H1 (cell line): ENCODE measurements at regions not wholly inside any gene's neighbourhood (a gene's known extent, or its start where the extent isn't known, plus 50 kb on each side); places are given as distances from the start of the nearest gene placed in this dataset.

Source experiments
- POU5F1 ChIP-seq: IDR thresholded peaks from 2 replicates; pipeline ENCODE4 v1.6.1; 2011; ENCODE audit warnings: low read depth, mild to moderate bottlenecking, low read length, moderate library complexity
- TF ChIP-seq, protein P1 (sequence below): fragments of 300-600 bp; sonication (generic); IDR thresholded peaks from 2 replicates; pipeline ENCODE4 v1.7.1; 2012; ENCODE audit warnings: low read length, moderate library complexity, mild to moderate bottlenecking, inconsistent platforms; ENCODE audit not compliant: insufficient replicate concordance

DNA sequence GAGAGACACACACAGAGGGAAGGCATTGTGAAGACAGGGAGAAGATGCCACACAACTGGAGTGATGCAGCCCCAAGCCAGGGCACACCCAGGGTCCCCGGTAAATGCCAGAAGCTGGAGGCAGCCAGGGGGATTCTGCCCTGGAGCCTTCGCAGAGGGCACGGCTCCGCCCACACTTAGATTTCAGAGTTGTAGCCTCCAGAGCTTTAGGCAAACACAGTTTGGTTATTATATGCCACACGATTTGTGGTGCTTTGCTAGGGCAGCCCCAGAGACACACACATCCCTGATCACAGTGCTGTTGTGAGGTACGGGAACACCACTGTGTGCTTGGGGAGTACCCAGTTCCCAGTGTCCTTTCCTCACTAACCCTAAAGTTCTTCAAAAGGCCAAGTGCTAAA lies 280.6 kb downstream of the SMOC2 start (continued):
- TF ChIP-seq, protein P1, sequence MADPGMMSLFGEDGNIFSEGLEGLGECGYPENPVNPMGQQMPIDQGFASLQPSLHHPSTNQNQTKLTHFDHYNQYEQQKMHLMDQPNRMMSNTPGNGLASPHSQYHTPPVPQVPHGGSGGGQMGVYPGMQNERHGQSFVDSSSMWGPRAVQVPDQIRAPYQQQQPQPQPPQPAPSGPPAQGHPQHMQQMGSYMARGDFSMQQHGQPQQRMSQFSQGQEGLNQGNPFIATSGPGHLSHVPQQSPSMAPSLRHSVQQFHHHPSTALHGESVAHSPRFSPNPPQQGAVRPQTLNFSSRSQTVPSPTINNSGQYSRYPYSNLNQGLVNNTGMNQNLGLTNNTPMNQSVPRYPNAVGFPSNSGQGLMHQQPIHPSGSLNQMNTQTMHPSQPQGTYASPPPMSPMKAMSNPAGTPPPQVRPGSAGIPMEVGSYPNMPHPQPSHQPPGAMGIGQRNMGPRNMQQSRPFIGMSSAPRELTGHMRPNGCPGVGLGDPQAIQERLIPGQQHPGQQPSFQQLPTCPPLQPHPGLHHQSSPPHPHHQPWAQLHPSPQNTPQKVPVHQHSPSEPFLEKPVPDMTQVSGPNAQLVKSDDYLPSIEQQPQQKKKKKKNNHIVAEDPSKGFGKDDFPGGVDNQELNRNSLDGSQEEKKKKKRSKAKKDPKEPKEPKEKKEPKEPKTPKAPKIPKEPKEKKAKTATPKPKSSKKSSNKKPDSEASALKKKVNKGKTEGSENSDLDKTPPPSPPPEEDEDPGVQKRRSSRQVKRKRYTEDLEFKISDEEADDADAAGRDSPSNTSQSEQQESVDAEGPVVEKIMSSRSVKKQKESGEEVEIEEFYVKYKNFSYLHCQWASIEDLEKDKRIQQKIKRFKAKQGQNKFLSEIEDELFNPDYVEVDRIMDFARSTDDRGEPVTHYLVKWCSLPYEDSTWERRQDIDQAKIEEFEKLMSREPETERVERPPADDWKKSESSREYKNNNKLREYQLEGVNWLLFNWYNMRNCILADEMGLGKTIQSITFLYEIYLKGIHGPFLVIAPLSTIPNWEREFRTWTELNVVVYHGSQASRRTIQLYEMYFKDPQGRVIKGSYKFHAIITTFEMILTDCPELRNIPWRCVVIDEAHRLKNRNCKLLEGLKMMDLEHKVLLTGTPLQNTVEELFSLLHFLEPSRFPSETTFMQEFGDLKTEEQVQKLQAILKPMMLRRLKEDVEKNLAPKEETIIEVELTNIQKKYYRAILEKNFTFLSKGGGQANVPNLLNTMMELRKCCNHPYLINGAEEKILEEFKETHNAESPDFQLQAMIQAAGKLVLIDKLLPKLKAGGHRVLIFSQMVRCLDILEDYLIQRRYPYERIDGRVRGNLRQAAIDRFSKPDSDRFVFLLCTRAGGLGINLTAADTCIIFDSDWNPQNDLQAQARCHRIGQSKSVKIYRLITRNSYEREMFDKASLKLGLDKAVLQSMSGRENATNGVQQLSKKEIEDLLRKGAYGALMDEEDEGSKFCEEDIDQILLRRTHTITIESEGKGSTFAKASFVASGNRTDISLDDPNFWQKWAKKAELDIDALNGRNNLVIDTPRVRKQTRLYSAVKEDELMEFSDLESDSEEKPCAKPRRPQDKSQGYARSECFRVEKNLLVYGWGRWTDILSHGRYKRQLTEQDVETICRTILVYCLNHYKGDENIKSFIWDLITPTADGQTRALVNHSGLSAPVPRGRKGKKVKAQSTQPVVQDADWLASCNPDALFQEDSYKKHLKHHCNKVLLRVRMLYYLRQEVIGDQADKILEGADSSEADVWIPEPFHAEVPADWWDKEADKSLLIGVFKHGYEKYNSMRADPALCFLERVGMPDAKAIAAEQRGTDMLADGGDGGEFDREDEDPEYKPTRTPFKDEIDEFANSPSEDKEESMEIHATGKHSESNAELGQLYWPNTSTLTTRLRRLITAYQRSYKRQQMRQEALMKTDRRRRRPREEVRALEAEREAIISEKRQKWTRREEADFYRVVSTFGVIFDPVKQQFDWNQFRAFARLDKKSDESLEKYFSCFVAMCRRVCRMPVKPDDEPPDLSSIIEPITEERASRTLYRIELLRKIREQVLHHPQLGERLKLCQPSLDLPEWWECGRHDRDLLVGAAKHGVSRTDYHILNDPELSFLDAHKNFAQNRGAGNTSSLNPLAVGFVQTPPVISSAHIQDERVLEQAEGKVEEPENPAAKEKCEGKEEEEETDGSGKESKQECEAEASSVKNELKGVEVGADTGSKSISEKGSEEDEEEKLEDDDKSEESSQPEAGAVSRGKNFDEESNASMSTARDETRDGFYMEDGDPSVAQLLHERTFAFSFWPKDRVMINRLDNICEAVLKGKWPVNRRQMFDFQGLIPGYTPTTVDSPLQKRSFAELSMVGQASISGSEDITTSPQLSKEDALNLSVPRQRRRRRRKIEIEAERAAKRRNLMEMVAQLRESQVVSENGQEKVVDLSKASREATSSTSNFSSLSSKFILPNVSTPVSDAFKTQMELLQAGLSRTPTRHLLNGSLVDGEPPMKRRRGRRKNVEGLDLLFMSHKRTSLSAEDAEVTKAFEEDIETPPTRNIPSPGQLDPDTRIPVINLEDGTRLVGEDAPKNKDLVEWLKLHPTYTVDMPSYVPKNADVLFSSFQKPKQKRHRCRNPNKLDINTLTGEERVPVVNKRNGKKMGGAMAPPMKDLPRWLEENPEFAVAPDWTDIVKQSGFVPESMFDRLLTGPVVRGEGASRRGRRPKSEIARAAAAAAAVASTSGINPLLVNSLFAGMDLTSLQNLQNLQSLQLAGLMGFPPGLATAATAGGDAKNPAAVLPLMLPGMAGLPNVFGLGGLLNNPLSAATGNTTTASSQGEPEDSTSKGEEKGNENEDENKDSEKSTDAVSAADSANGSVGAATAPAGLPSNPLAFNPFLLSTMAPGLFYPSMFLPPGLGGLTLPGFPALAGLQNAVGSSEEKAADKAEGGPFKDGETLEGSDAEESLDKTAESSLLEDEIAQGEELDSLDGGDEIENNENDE: no peak
- TF ChIP-seq POU5F1: no peak
- TF ChIP-seq, all 59 proteins: peak for 0
